Retinal pigment epithelial cell (primary cell): ENCODE measurements at regions not wholly inside any gene's neighbourhood (a gene's known extent, or its start where the extent isn't known, plus 50 kb on each side); places are given as distances from the start of the nearest gene placed in this dataset.

ENCODE experiments used
- DNase-seq: peaks from one replicate; pipeline ENCODE4 v3.0.0-alpha.2; 2010; ENCODE audit warnings: low read depth
- H3K4me3 ChIP-seq: 2 replicates; pipeline ENCODE4 v1.5.1; 2011; ENCODE audit warnings: mild to moderate bottlenecking, low read length, control low read depth, moderate library complexity
- TF ChIP-seq, protein P1 (sequence below): conservative IDR thresholded peaks from 2 replicates; pipeline ENCODE4 v1.5.1; 2011; ENCODE audit warnings: low read depth, low read length, control low read depth, inconsistent platforms

DNA sequence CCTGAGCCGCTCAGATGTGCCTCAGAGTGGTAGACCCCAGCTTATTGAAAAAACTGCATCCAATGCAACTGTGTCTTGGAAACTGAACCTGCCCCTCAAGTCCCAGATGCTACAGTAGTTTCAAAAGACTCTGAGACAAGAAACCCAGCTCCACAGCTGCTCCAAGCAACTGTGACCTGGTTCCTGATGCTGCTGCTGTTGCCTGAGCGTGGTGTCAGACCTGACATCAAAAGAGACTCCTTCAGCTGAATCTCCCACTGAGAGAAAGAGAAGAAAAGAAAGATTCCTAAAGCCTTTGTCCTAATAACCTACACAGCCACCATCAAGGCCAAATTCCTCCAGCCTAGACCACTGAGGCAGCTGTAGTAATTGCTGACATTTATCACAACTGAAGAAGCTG lies 630.1 kb downstream of the STIM2 start:
- no peak overlapping the region for H3K4me3 ChIP-seq
- DNase-seq: no peak
- TF ChIP-seq, protein P1, sequence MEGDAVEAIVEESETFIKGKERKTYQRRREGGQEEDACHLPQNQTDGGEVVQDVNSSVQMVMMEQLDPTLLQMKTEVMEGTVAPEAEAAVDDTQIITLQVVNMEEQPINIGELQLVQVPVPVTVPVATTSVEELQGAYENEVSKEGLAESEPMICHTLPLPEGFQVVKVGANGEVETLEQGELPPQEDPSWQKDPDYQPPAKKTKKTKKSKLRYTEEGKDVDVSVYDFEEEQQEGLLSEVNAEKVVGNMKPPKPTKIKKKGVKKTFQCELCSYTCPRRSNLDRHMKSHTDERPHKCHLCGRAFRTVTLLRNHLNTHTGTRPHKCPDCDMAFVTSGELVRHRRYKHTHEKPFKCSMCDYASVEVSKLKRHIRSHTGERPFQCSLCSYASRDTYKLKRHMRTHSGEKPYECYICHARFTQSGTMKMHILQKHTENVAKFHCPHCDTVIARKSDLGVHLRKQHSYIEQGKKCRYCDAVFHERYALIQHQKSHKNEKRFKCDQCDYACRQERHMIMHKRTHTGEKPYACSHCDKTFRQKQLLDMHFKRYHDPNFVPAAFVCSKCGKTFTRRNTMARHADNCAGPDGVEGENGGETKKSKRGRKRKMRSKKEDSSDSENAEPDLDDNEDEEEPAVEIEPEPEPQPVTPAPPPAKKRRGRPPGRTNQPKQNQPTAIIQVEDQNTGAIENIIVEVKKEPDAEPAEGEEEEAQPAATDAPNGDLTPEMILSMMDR: no peak

DNA sequence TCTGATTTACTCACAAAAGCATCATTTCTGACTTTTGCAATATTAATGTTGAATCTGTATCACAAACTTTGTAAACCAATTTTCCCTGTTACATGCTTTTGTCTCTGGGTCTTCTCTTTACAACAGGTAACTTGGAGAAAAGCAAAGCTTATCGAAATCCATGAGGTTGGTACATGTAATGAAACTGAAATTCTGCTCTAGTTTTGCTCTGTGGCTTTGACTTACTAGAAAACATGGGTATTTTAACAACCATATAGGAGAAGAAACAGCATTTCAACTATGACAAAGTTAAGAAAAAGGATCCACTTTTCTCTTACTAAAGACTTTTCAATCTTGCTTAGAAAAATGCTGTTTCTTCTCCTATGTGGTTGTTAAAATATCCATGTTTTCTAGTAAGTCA lies 645.8 kb downstream of the STIM2 start:
- no peak for DNase-seq
- TF ChIP-seq, protein P1: no peak
- no peak overlapping the region for H3K4me3 ChIP-seq

DNA sequence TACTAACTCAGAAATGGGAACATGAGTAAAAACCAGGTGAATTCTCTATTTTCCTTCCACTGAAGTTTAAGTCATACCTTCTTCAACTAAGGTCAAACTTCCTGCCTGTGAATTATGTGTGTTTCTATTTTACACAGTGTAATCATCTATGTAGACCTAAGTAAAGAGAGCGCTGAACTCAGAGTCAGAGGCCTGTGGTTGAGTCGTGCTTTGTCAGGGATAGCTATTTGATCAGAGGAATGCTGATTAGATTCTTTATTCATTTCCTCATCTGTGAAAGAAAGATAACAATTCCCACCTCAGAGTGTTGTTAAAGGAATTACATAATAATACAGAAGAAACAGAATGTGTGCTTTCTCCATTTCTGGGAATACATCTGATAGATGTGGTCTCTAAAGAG lies 654.1 kb downstream of the STIM2 start:
- no peak for DNase-seq
- no peak overlapping the region for H3K4me3 ChIP-seq

DNA sequence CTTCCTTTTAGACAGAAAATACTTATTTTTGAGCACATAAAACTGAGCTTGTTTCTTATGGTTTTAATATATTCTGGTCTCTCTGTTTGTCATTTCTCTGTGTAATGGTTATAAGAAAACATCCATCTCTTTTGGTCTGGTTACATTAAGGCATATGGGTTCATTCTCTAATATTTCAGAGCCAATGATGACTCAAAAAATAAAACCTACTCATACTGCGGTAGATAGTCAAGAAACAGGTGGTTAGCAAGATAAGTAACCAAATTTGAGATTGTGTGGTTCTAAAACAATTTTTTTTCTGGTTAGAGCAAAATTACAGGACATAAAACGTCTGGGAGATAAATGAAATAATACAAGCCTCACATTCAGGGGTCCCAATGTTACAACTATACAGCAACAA lies 654.5 kb downstream of the STIM2 start:
- no peak for DNase-seq
- TF ChIP-seq, protein P1: no peak
- H3K4me3 ChIP-seq: no peak overlapping the region

More for the DNA sequence above, 654.1 kb downstream of the STIM2 start:
- TF ChIP-seq, protein P1: no peak

DNA sequence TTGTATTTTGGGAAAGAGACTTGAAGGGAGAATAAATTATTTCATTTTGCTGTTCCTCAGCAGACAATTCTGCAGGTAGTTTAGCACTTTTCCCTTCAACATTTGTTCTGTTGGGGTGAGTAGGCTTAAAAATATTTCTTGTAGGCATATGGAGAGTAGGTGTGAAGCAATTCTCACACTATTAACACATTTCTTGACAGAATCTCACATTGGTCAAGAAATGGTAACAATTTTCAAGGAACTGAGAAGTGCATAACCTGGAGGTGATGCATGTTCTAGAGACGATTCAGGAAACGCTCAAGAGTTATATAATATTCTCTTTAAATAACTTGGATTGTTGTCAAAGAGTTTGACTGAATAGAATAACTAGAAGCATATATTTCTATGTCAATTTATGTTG lies 658.2 kb downstream of the STIM2 start:
- TF ChIP-seq, protein P1: no peak
- H3K4me3 ChIP-seq: no peak overlapping the region
- no peak for DNase-seq

DNA sequence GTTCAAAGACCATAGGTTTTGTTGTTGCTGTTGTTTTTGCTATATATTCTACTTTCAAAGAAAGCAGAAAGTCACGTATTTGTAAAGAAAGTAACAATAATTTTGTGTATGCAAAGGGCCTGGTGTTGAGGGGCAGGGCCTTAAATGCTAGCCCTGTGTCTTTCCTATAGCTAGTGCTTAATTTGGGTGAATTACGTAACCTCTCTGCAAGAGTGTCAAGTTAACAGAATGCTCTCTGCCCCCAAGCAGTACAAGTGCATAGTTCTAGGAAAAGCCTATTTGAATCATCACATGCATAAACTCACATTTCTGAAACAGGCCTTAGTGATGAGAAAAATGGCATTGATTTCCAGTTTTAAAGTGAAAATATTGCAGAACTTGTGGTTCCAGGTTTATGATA lies 663.6 kb downstream of the STIM2 start:
- no peak for DNase-seq
- TF ChIP-seq, protein P1: no peak

DNA sequence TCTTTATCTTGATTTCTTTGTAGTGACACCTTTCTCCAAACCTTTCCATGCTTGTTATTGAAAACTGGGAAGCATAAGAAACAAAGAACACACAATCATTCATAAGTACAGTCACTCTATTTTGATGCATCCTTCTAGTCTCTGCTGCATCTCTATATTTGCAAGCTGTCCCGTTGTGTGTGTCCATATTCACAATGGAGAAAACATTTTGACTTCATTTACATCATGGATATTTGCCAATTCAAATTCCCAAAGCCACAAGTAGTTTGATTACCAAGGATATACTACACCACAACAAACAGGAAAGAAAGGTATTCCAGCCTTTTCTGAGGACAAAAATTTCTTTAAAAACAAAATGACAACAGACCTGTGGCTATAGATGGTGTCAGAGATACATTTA lies 673.8 kb downstream of the STIM2 start:
- H3K4me3 ChIP-seq: no peak overlapping the region
- DNase-seq: no peak
- TF ChIP-seq, protein P1: no peak

More for the DNA sequence above, 663.6 kb downstream of the STIM2 start:
- H3K4me3 ChIP-seq: no peak overlapping the region
